ENCODE measurements at regions not wholly inside any gene's neighbourhood (a gene's known extent, or its start where the extent isn't known, plus 50 kb on each side); places are given as distances from the start of the nearest gene placed in this dataset.

DNA sequence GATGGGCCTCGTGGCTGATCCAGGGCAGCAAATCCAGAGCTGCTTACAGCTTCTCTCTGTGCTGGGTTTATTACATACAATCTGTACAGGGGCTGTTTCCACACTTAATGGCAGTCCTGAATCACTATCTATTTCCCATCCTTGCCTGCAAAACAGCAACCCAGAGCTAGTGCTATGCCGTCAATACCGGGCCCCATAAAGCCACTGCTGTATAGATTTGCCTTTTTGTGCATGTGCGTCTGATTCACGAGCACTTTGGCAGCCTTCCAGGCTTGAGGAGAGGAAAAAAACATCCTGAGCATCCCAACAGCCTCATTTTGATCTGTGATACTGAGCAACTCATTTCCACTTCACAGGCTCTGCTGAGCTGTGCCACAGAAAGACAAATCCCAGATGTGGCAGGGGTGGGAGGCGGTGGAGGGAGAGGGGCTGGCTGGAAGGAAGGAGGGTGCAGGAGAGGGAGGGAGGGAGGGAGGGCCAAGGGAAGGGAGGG lies 65.2 kb upstream of the TARBP1 start (continued):
- no peak for TF ChIP-seq ZNF329 (CRISPR knock-in tag; IDR thresholded peaks at IDR 0.05; ENCODE audit: low read depth)
- no peak for TF ChIP-seq NFE2L1 (CRISPR knock-in tag; IDR thresholded peaks at IDR 0.05; ENCODE audit: borderline replicate concordance)
- TF ChIP-seq BCLAF1 (IDR thresholded peaks at IDR 0.05) = no peak
- no peak for TF ChIP-seq ZIK1 (CRISPR knock-in tag; IDR thresholded peaks at IDR 0.05; ENCODE audit: borderline replicate concordance, low read depth)
- no peak for TF ChIP-seq CAMTA2 (CRISPR knock-in tag; IDR thresholded peaks at IDR 0.05; ENCODE audit: borderline replicate concordance)
- no peak for TF ChIP-seq ETV6 (CRISPR knock-in tag; conservative IDR thresholded peaks at IDR 0.05)
- 0 out of 2 replicates have a peak, but pooled peaks have one; percentile 1 for TF ChIP-seq SMC3 (IDR thresholded peaks at IDR 0.05; ENCODE audit: low read length)
- no peak for TF ChIP-seq YY1 (IDR thresholded peaks at IDR 0.05; ENCODE audit: insufficient read depth, insufficient replicate concordance, low read depth, low read length)
- no peak for TF ChIP-seq ZNF484 (CRISPR knock-in tag; IDR thresholded peaks at IDR 0.05; ENCODE audit: borderline replicate concordance, low read depth)
- TF ChIP-seq, protein P1, sequence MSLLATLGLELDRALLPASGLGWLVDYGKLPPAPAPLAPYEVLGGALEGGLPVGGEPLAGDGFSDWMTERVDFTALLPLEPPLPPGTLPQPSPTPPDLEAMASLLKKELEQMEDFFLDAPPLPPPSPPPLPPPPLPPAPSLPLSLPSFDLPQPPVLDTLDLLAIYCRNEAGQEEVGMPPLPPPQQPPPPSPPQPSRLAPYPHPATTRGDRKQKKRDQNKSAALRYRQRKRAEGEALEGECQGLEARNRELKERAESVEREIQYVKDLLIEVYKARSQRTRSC (CRISPR knock-in tag; IDR thresholded peaks at IDR 0.05; ENCODE audit: low read depth) = no peak
- TF ChIP-seq ZNF878 (CRISPR knock-in tag; IDR thresholded peaks at IDR 0.05) = 0 out of 2 replicates have a peak, but pooled peaks have one; percentile 59
- TF ChIP-seq ZNF281 (CRISPR knock-in tag; IDR thresholded peaks at IDR 0.05; ENCODE audit: borderline replicate concordance) = no peak
- TF ChIP-seq ZNF530 (CRISPR knock-in tag; IDR thresholded peaks at IDR 0.05; ENCODE audit: low read depth) = no peak
- 0 out of 2 replicates have a peak, but pooled peaks have one; percentile 38 for TF ChIP-seq RNF219 (CRISPR knock-in tag; IDR thresholded peaks at IDR 0.05)
- TF ChIP-seq, protein P2, sequence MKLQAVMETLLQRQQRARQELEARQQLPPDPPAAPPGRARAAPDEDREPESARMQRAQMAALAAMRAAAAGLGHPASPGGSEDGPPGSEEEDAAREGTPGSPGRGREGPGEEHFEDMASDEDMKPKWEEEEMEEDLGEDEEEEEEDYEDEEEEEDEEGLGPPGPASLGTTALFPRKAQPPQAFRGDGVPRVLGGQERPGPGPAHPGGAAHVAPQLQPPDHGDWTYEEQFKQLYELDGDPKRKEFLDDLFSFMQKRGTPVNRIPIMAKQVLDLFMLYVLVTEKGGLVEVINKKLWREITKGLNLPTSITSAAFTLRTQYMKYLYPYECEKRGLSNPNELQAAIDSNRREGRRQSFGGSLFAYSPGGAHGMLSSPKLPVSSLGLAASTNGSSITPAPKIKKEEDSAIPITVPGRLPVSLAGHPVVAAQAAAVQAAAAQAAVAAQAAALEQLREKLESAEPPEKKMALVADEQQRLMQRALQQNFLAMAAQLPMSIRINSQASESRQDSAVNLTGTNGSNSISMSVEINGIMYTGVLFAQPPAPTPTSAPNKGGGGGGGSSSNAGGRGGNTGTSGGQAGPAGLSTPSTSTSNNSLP (IDR thresholded peaks at IDR 0.05; ENCODE audit: low read depth, low read length) = no peak
- no peak for TF ChIP-seq HMG20A (CRISPR knock-in tag; IDR thresholded peaks at IDR 0.05; ENCODE audit: borderline replicate concordance)
- TF ChIP-seq CENPBD1 (CRISPR knock-in tag; IDR thresholded peaks at IDR 0.05; ENCODE audit: borderline replicate concordance, low read depth) = no peak
- TF ChIP-seq ZNF30 (CRISPR knock-in tag; IDR thresholded peaks at IDR 0.05) = no peak
- TF ChIP-seq ZNF136 (CRISPR knock-in tag; IDR thresholded peaks at IDR 0.05; ENCODE audit: low read depth) = no peak

All from HepG2 (cell line).